HCT116 (cell line): ENCODE measurements at regions not wholly inside any gene's neighbourhood (a gene's known extent, or its start where the extent isn't known, plus 50 kb on each side); places are given as distances from the start of the nearest gene placed in this dataset.

Source experiments
- ATAC-seq: fragments of 200-7000 bp; cut with Tn5 transposase; 2 replicates; pipeline ENCODE4 v1.9.1; 2020; ENCODE audit warnings: mild to moderate bottlenecking, moderate library complexity
- BruUV-seq: library from RNA; stranded (reverse); fragments of 400-500 nt; replicated peaks from 2 replicates; lab custom pipeline; 2021; lab: Mats Ljungman, UMichigan
- CTCF ChIA-PET: fragments of 300-600 bp; sonication (Branson Sonifier 250); formaldehyde crosslinking; loops from one replicate; lab custom pipeline; 2021; ENCODE audit warnings: antibody characterized with exemption; lab: Charles Lee
- POLR2A ChIA-PET: fragments of 300-600, 350-600 bp; sonication (Branson Sonifier 250); formaldehyde crosslinking; loops from one replicate; lab custom pipeline; 2021; ENCODE audit warnings: antibody characterized with exemption; lab: Charles Lee
- RAD21 ChIA-PET, 2 experiments: fragments of 300-600 bp; sonication (Branson Sonifier 250); formaldehyde crosslinking; loops; one replicate each; lab custom pipeline; 2023; ENCODE audit warnings: low total read pairs in 2 of 2; ENCODE audit not compliant: uncharacterized antibody in 2 of 2, unreplicated experiment in 2 of 2, low non-redundant PET in 1 of 2; lab: Charles Lee
- DNase-seq: peaks from one replicate; pipeline ENCODE4 v3.0.0-alpha.2; 2010; ENCODE audit warnings: low read depth, low spot score
- H2AFZ ChIP-seq: fragments of 200-600 bp; shearing (Covaris generic), sonication (generic); 2 replicates; pipeline ENCODE4 v1.6.1; 2017; ENCODE audit warnings: low read depth, mixed run types, mixed read lengths, antibody characterized with exemption, low read length; ENCODE audit not compliant: poor library complexity, severe bottlenecking
- H3K27ac ChIP-seq: 2 replicates; pipeline ENCODE4 v1.5.1; 2012; ENCODE audit warnings: low read depth, low read length
- H3K27me3 ChIP-seq: fragments of 200-600 bp; sonication (generic); 2 replicates; pipeline ENCODE4 v1.6.1; 2016; ENCODE audit warnings: mixed run types, low read length, mixed read lengths; ENCODE audit not compliant: insufficient read depth
- H3K36me3 ChIP-seq, 2 experiments: fragments of 200-500 bp in 1 of 2; fragments of 200-600 bp in 1 of 2; sonication (Bioruptor generic) in 1 of 2; sonication (generic) in 1 of 2; 2 replicates each; pipeline versions ENCODE4 v1.5.1 to v1.6.1; 2014 to 2016; ENCODE audit warnings: low read length in 2 of 2, inconsistent platforms in 1 of 2, mixed read lengths in 1 of 2, mixed run types in 1 of 2; ENCODE audit not compliant: insufficient read depth in 2 of 2, control insufficient read depth in 1 of 2
- H3K4me1 ChIP-seq, 2 experiments: fragments of 200-600 bp in 1 of 2; sonication (generic) in 1 of 2; 2 replicates each; pipeline versions ENCODE4 v1.5.1 to v1.6.1; 2012 to 2017; ENCODE audit warnings: low read length in 2 of 2, inconsistent platforms in 1 of 2, mild to moderate bottlenecking in 1 of 2, mixed read lengths in 1 of 2, mixed run types in 1 of 2, moderate library complexity in 1 of 2; ENCODE audit not compliant: insufficient read depth in 2 of 2, control insufficient read depth in 1 of 2
- H3K4me2 ChIP-seq: fragments of 200-600 bp; sonication (generic); 2 replicates; pipeline ENCODE4 v1.6.1; 2017; ENCODE audit warnings: mixed run types, low read length, mixed read lengths
- H3K4me3 ChIP-seq, 2 experiments: fragments of 200-600 bp in 1 of 2; sonication (generic) in 1 of 2; replicated peaks in 1 of 2; 2 replicates each; pipeline ENCODE4 v1.5.1; 2011 to 2016; ENCODE audit warnings: low read length in 2 of 2, control low read depth in 1 of 2, low read depth in 1 of 2, mild to moderate bottlenecking in 1 of 2, mixed read lengths in 1 of 2, mixed run types in 1 of 2
- H3K79me2 ChIP-seq: fragments of 200-600 bp; sonication (generic); 2 replicates; pipeline ENCODE4 v1.6.1; 2017; ENCODE audit warnings: mild to moderate bottlenecking, mixed run types, low read length, moderate library complexity, mixed read lengths; ENCODE audit not compliant: insufficient read depth
- H3K9ac ChIP-seq: fragments of 200-600 bp; sonication (generic); 2 replicates; pipeline ENCODE4 v1.6.1; 2016; ENCODE audit warnings: low read length, mixed read lengths
- H3K9me2 ChIP-seq: fragments of 200-600 bp; sonication (generic), shearing (Covaris generic); 2 replicates; pipeline ENCODE4 v1.6.1; 2017; ENCODE audit warnings: mixed run types, mild to moderate bottlenecking, moderate library complexity; ENCODE audit not compliant: insufficient read depth
- H3K9me3 ChIP-seq, 2 experiments: fragments of 200-500 bp in 1 of 2; fragments of 200-600 bp in 1 of 2; sonication (Bioruptor generic) in 1 of 2; sonication (generic) in 1 of 2; 2 replicates each; pipeline ENCODE4 v1.6.1; 2014 to 2017; ENCODE audit warnings: low read length in 2 of 2, mixed read lengths in 2 of 2, inconsistent platforms in 1 of 2, low read depth in 1 of 2, mild to moderate bottlenecking in 1 of 2, mixed run types in 1 of 2, moderate library complexity in 1 of 2; ENCODE audit not compliant: control insufficient read depth in 1 of 2, insufficient read depth in 1 of 2
- H4K20me1 ChIP-seq: fragments of 200-600 bp; sonication (generic), shearing (Covaris generic); 2 replicates; pipeline ENCODE4 v1.6.1; 2017; ENCODE audit warnings: mixed run types, mild to moderate bottlenecking, moderate library complexity; ENCODE audit not compliant: insufficient read depth
- ELF1 ChIP-seq: IDR thresholded peaks from 2 replicates; pipeline ENCODE4 v1.6.1; 2012; ENCODE audit warnings: low read depth, borderline replicate concordance
- EZH2 ChIP-seq: fragments of 200-600 bp; sonication (generic); IDR thresholded peaks from 2 replicates; pipeline ENCODE4 v1.6.1; 2017; ENCODE audit warnings: antibody characterized with exemption, mixed run types
- EZH2phosphoT487 ChIP-seq: fragments of 200-600 bp; IDR thresholded peaks from 2 replicates; pipeline ENCODE4 v1.6.1; 2018; ENCODE audit warnings: antibody characterized with exemption, borderline replicate concordance
- POLR2A ChIP-seq: IDR thresholded peaks from 2 replicates; pipeline ENCODE4 v1.7.0; 2011; ENCODE audit warnings: borderline replicate concordance; ENCODE audit not compliant: insufficient read depth, insufficient read length; ENCODE audit errors: extremely low read depth
- POLR2AphosphoS5 ChIP-seq: IDR thresholded peaks from 2 replicates; pipeline ENCODE4 v1.6.1; 2011; ENCODE audit warnings: mild to moderate bottlenecking, low read depth, low read length, moderate library complexity
- SIN3A ChIP-seq: IDR thresholded peaks from 2 replicates; pipeline ENCODE4 v1.6.1; 2012; ENCODE audit warnings: low read depth
- SRF ChIP-seq: IDR thresholded peaks from 2 replicates; pipeline ENCODE4 v1.6.1; 2012; ENCODE audit warnings: low read depth
- intact Hi-C: fragments of 100-400 bp; cut with micrococcal nuclease; formaldehyde crosslinking; loops from 2 replicates; pipeline ENCODE4 v1.10.0; 2022
- TF ChIP-seq, protein P1 (sequence below): IDR thresholded peaks from 2 replicates; pipeline ENCODE4 v1.6.1; 2011; ENCODE audit warnings: mild to moderate bottlenecking, low read length, moderate library complexity; ENCODE audit not compliant: insufficient replicate concordance; ENCODE audit errors: extremely low read depth
- TF ChIP-seq, protein P2 (sequence below), 3 experiments: fragments of 200-600 bp in 1 of 3; sonication (generic) in 1 of 3; IDR thresholded peaks in 2 of 3; conservative IDR thresholded peaks in 1 of 3; 2 replicates each; pipeline ENCODE4 v1.5.1; 2012 to 2017; ENCODE audit warnings: low read depth in 2 of 3, low read length in 2 of 3, antibody characterized with exemption in 1 of 3, borderline replicate concordance in 1 of 3, control low read depth in 1 of 3, mild to moderate bottlenecking in 1 of 3, mixed read lengths in 1 of 3, mixed run types in 1 of 3, moderate library complexity in 1 of 3; ENCODE audit not compliant: insufficient read depth in 1 of 3

DNA sequence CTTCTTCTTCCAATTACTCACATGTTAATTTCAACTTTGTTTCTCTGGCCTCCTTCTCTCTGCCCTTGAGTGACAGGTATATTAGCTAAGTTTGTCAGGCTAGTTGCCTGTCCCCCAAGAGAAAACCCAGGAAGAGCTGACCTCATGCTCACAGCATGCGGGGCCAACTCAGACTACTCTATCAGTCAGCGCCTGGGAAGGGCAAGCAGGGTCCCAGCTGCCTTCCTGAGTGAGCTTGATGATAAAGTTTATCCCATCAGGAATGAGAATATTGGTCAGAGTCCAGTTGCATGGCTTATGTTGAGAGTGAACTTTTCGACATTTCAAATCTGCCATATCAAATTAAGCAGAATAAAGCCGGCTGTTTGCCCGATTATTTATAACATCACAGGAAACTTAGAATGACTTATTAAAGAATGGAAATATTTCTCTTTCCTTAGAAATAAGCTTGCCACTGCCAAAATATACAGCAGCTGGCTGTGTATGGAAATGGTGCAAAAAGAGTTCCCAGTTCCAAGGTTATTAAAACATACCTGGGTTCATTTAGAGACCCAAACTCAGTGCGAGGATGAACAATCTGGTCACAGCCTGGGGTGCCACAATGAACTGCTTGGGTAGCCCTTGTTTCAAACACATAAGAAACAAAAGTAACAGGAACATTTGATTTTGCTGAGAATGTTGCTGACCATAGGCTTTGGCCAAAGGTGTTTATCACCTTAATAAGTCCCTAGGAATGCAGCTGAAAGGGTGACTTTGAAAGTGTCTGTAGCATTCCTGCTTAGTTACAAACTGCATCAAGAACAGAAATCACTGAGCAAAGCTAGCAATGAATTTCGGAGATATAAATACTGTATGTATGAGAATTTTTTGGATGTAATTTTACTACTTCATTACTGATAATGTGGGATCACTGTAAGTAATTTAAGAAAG, 1553.8 kb upstream of the FLRT2 start:
- H3K4me2 ChIP-seq = no peak overlapping the region
- no peak for ATAC-seq

More for the DNA sequence above, 1553.8 kb upstream of the FLRT2 start:
- Histone ChIP-seq H3K9me3 (peaks cover 0 to 28% of the 10 kb centered on the region in 2 experiments; a peak in 3 of 4 replicates), H3K4me3 (no peak overlapping the region), H3K27ac (no peak overlapping the region), H3K27me3 (no peaks in the 10 kb centered on the region), H2AFZ (no peak overlapping the region), H3K79me2 (no peaks in the 10 kb centered on the region), H3K36me3 (no peaks in the 10 kb centered on the region), H3K4me1 (no peaks in the 10 kb centered on the region), H3K9me2 (no peaks in the 10 kb centered on the region), H3K9ac (no peak overlapping the region), H4K20me1 (no peaks in the 10 kb centered on the region)
- no TSS peak for BruUV-seq
- DNase-seq = no peak
- no peak for TF ChIP-seq EZH2phosphoT487
- no peak for TF ChIP-seq EZH2
- TF ChIP-seq SRF = no peak
- no peak for TF ChIP-seq ELF1
- TF ChIP-seq, protein P1, sequence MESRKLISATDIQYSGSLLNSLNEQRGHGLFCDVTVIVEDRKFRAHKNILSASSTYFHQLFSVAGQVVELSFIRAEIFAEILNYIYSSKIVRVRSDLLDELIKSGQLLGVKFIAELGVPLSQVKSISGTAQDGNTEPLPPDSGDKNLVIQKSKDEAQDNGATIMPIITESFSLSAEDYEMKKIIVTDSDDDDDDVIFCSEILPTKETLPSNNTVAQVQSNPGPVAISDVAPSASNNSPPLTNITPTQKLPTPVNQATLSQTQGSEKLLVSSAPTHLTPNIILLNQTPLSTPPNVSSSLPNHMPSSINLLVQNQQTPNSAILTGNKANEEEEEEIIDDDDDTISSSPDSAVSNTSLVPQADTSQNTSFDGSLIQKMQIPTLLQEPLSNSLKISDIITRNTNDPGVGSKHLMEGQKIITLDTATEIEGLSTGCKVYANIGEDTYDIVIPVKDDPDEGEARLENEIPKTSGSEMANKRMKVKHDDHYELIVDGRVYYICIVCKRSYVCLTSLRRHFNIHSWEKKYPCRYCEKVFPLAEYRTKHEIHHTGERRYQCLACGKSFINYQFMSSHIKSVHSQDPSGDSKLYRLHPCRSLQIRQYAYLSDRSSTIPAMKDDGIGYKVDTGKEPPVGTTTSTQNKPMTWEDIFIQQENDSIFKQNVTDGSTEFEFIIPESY = no peak
- no peak for TF ChIP-seq SIN3A
- TF ChIP-seq POLR2AphosphoS5 = no peak
- TF ChIP-seq, protein P2, sequence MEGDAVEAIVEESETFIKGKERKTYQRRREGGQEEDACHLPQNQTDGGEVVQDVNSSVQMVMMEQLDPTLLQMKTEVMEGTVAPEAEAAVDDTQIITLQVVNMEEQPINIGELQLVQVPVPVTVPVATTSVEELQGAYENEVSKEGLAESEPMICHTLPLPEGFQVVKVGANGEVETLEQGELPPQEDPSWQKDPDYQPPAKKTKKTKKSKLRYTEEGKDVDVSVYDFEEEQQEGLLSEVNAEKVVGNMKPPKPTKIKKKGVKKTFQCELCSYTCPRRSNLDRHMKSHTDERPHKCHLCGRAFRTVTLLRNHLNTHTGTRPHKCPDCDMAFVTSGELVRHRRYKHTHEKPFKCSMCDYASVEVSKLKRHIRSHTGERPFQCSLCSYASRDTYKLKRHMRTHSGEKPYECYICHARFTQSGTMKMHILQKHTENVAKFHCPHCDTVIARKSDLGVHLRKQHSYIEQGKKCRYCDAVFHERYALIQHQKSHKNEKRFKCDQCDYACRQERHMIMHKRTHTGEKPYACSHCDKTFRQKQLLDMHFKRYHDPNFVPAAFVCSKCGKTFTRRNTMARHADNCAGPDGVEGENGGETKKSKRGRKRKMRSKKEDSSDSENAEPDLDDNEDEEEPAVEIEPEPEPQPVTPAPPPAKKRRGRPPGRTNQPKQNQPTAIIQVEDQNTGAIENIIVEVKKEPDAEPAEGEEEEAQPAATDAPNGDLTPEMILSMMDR (IDR thresholded peaks at IDR 0.05 in 2 of 3, conservative IDR thresholded peaks at IDR 0.05 in 1 of 3; ENCODE audit: borderline replicate concordance in 1 of 3, insufficient read depth in 1 of 3, low read depth in 2 of 3, low read length in 2 of 3) = no peak
- TF ChIP-seq POLR2A = no peak
- POLR2A ChIA-PET = no interaction called here
- CTCF ChIA-PET = no interaction called here
- intact Hi-C loops = no loop called here
- RAD21 ChIA-PET = interaction anchor here in 1 of 2 experiments (0.6 kb wide), 1 partner anchor 89 kb away, joined by 3 read pairs; no protein-coding TSS in a partner anchor
